Parathyroid adenoma (tissue), 2 donors: ENCODE measurements at regions not wholly inside any gene's neighbourhood (a gene's known extent, or its start where the extent isn't known, plus 50 kb on each side); places are given as distances from the start of the nearest gene placed in this dataset.

Experiments
- H2AFZ ChIP-seq: fragments of 300-600 bp; sonication (generic); one replicate; pipeline ENCODE4 v1.7.0; 2017; ENCODE audit warnings: antibody characterized with exemption, mild to moderate bottlenecking
- H3K27ac ChIP-seq: fragments of 300-600 bp; sonication (generic); one replicate; pipeline ENCODE4 v1.7.0; 2017
- H3K27me3 ChIP-seq: fragments of 300-600 bp; sonication (generic); one replicate; pipeline ENCODE4 v1.7.0; 2017; ENCODE audit warnings: low read length; ENCODE audit not compliant: control insufficient read depth, insufficient read depth
- H3K36me3 ChIP-seq: fragments of 300-600 bp; sonication (generic); one replicate; pipeline ENCODE4 v1.7.0; 2017; ENCODE audit warnings: low read length; ENCODE audit not compliant: control insufficient read depth, insufficient read depth
- H3K4me1 ChIP-seq: fragments of 300-600 bp; sonication (generic); one replicate; pipeline ENCODE4 v1.7.0; 2017; ENCODE audit warnings: control low read depth
- H3K4me2 ChIP-seq: fragments of 300-600 bp; sonication (generic); one replicate; pipeline ENCODE4 v1.7.0; 2017; ENCODE audit warnings: low read length
- H3K4me3 ChIP-seq: fragments of 300-600 bp; sonication (generic); one replicate; pipeline ENCODE4 v1.7.0; 2017; ENCODE audit warnings: low read depth, low read length
- H3K79me2 ChIP-seq: fragments of 300-600 bp; sonication (generic); one replicate; pipeline ENCODE4 v1.7.0; 2017; ENCODE audit warnings: control low read depth
- H3K9ac ChIP-seq: fragments of 300-600 bp; sonication (generic); one replicate; pipeline ENCODE4 v1.7.0; 2017; ENCODE audit warnings: mild to moderate bottlenecking
- H3K9me3 ChIP-seq: fragments of 300-600 bp; sonication (generic); one replicate; pipeline ENCODE4 v1.7.0; 2017; ENCODE audit warnings: low read length; ENCODE audit not compliant: control insufficient read depth
- CTCF ChIP-seq: fragments of 300-600 bp; sonication (generic); IDR thresholded peaks from one replicate; pipeline ENCODE4 v1.7.0; 2017; ENCODE audit warnings: antibody characterized with exemption, mild to moderate bottlenecking
- donor health status: primary hyperparathyroidism.

GRCh38 chr20:7505152-7505834 is 435.0 kb downstream of the HAO1 start:
- H3K9ac ChIP-seq, result no peak overlapping the region

GRCh38 chr20:7505835-7506221 is 434.4 kb downstream of the HAO1 start:
- H3K9ac ChIP-seq, result no peak overlapping the region
- no peak overlapping the region for H3K4me2 ChIP-seq
- no peak overlapping the region for H3K4me3 ChIP-seq
- H3K9me3 ChIP-seq, result no peaks in the 10 kb centered on the region
- H2AFZ ChIP-seq, result no peak overlapping the region
- no peaks in the 10 kb centered on the region for H3K79me2 ChIP-seq
- H3K36me3 ChIP-seq, result no peaks in the 10 kb centered on the region
- H3K4me1 ChIP-seq, result no peaks in the 10 kb centered on the region
- H3K27ac ChIP-seq, result no peak overlapping the region
- TF ChIP-seq CTCF, result no peak
- H3K27me3 ChIP-seq, result no peaks in the 10 kb centered on the region

More at GRCh38 chr20:7505152-7505834, 435.0 kb downstream of the HAO1 start:
- Histone ChIP-seq H3K4me2 (no peak overlapping the region), H3K4me1 (no peaks in the 10 kb centered on the region), H3K4me3 (no peak overlapping the region), H2AFZ (no peak overlapping the region), H3K9me3 (no peaks in the 10 kb centered on the region), H3K27ac (no peak overlapping the region), H3K27me3 (no peaks in the 10 kb centered on the region), H3K79me2 (no peaks in the 10 kb centered on the region), H3K36me3 (no peaks in the 10 kb centered on the region)
- TF ChIP-seq CTCF, result no peak

- no peak overlapping the region for H3K9ac ChIP-seq
These were observed 423.6 kb downstream of the HAO1 start for GRCh38 chr20:7516621-7517111.

GRCh38 chr20:7520361-7520760 is 419.9 kb downstream of the HAO1 start:
- no peak for TF ChIP-seq CTCF

More at GRCh38 chr20:7516621-7517111, 423.6 kb downstream of the HAO1 start:
- Histone ChIP-seq H3K79me2 (no peaks in the 10 kb centered on the region), H3K36me3 (no peaks in the 10 kb centered on the region), H3K27me3 (no peaks in the 10 kb centered on the region), H3K4me2 (no peak overlapping the region), H3K9me3 (no peaks in the 10 kb centered on the region), H3K4me3 (no peak overlapping the region), H3K27ac (no peak overlapping the region), H3K4me1 (no peaks in the 10 kb centered on the region), H2AFZ (no peak overlapping the region)
- no peak for TF ChIP-seq CTCF

GRCh38 chr20:7523288-7523687 is 417.0 kb downstream of the HAO1 start:
- no peaks in the 10 kb centered on the region for H3K9me3 ChIP-seq
- no peak overlapping the region for H3K9ac ChIP-seq
- no peak overlapping the region for H2AFZ ChIP-seq
- no peak for TF ChIP-seq CTCF
- H3K27me3 ChIP-seq, result no peaks in the 10 kb centered on the region
- no peaks in the 10 kb centered on the region for H3K79me2 ChIP-seq
- H3K36me3 ChIP-seq, result no peaks in the 10 kb centered on the region
- no peak overlapping the region for H3K4me2 ChIP-seq
- no peak overlapping the region for H3K4me3 ChIP-seq
- no peak overlapping the region for H3K27ac ChIP-seq
- no peaks in the 10 kb centered on the region for H3K4me1 ChIP-seq

More at GRCh38 chr20:7520361-7520760, 419.9 kb downstream of the HAO1 start:
- Histone ChIP-seq H3K4me1 (no peaks in the 10 kb centered on the region), H3K9me3 (no peaks in the 10 kb centered on the region), H3K4me2 (no peak overlapping the region), H3K79me2 (no peaks in the 10 kb centered on the region), H2AFZ (no peak overlapping the region), H3K9ac (no peak overlapping the region), H3K27ac (no peak overlapping the region), H3K4me3 (no peak overlapping the region), H3K36me3 (no peaks in the 10 kb centered on the region), H3K27me3 (no peaks in the 10 kb centered on the region)
